H1 (cell line): ENCODE measurements at regions not wholly inside any gene's neighbourhood (a gene's known extent, or its start where the extent isn't known, plus 50 kb on each side); places are given as distances from the start of the nearest gene placed in this dataset.

ENCODE experiments used
- MAX ChIP-seq: IDR thresholded peaks from 2 replicates; pipeline ENCODE4 v1.6.1; 2012; ENCODE audit warnings: inconsistent platforms

DNA sequence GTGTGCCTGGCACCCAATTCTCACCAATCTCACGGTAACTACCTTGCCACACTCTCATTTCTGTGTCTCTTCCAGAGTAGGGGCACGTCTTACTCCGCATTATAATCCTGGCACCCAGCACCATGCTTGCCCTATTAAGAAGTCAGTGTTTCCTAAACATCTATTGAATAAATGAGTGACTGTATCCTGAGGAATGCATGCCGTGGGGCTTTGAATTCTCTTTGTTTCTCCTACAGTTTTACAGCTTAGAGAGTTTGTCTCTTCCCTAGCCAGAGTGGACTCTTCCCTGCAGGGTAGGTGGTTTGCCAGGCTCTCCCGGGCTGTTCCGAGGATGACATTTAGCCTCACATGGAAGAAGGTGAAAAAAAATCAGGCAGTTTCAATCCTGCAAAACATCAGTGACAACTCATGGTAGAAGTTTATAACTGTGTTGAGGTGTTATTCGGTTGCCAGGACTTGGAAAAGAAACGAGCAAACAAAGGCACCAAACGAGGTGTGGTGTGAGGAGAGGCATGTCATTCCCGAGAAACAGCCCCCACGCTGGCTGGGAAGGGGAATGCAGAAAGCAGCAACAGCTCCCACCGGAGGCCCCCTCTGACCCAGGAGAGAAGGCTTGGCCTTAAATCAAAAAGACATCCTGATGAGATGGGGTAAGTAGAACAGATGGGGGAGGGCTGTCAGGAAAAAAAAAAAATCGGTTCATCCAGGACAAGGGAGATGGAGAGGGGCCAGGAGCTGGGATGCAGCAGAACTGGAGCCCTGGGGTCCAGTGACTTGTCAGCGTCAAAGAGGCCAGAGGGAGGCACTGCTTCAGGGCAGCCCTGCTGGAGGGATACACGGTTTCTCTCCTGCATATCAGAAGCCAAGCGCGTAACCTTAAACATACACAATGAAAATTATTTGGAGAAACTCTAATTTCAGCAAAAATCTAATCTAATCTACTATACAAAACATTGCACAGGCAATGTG, 168.4 kb upstream of the ARRDC4 start (continued):
- no peak for TF ChIP-seq MAX
